GM23338 (cell line): ENCODE measurements at regions not wholly inside any gene's neighbourhood (a gene's known extent, or its start where the extent isn't known, plus 50 kb on each side); places are given as distances from the start of the nearest gene placed in this dataset.

Experiments used
- ATAC-seq: fragments of 200-7000 bp; cut with Tn5 transposase; 3 replicates; pipeline ENCODE4 v1.9.1; 2020
- DNase-seq: peaks from one replicate; pipeline ENCODE4 v3.0.0-alpha.2; 2015; ENCODE audit warnings: low spot score
- H2AFZ ChIP-seq: fragments of 200-600 bp; sonication (generic); 2 replicates; pipeline ENCODE4 v1.8.0; 2016; ENCODE audit warnings: antibody characterized with exemption, mild to moderate bottlenecking, moderate library complexity
- H3F3A ChIP-seq: fragments of 200-600 bp; sonication (generic); replicated peaks from 2 replicates; pipeline ENCODE4 v1.8.0; 2017; ENCODE audit warnings: antibody characterized with exemption, mixed run types, low read depth
- H3K27ac ChIP-seq: fragments of 200-600 bp; sonication (generic); 2 replicates; pipeline ENCODE4 v1.6.1; 2016; ENCODE audit warnings: low read depth
- H3K27me3 ChIP-seq: fragments of 200-600 bp; sonication (generic); 2 replicates; pipeline ENCODE4 v1.8.0; 2016; ENCODE audit warnings: mild to moderate bottlenecking, mixed run types, moderate library complexity; ENCODE audit not compliant: insufficient read depth
- H3K36me3 ChIP-seq: fragments of 200-600 bp; sonication (generic); 2 replicates; pipeline ENCODE4 v1.8.0; 2016; ENCODE audit warnings: mild to moderate bottlenecking; ENCODE audit not compliant: insufficient read depth
- H3K4me1 ChIP-seq: fragments of 200-600 bp; sonication (generic); 2 replicates; pipeline ENCODE4 v1.8.0; 2016; ENCODE audit warnings: mild to moderate bottlenecking, moderate library complexity; ENCODE audit not compliant: insufficient read depth
- H3K4me2 ChIP-seq: fragments of 200-600 bp; sonication (generic); 2 replicates; pipeline ENCODE4 v1.7.1; 2017; ENCODE audit warnings: mixed run types
- H3K4me3 ChIP-seq: fragments of 200-600 bp; sonication (generic); 2 replicates; pipeline ENCODE4 v1.6.1; 2016; ENCODE audit warnings: mixed run types
- H3K79me2 ChIP-seq: fragments of 200-600 bp; sonication (generic); replicated peaks from 2 replicates; pipeline ENCODE4 v1.8.0; 2017; ENCODE audit warnings: mild to moderate bottlenecking; ENCODE audit not compliant: insufficient read depth
- H3K9me2 ChIP-seq: fragments of 200-600 bp; sonication (generic); 2 replicates; pipeline ENCODE4 v1.8.0; 2017; ENCODE audit not compliant: insufficient read depth
- H4K20me1 ChIP-seq: fragments of 200-600 bp; sonication (generic); replicated peaks from 2 replicates; pipeline ENCODE4 v1.8.0; 2017; ENCODE audit warnings: mild to moderate bottlenecking; ENCODE audit not compliant: insufficient read depth
- H3K27ac Mint-ChIP-seq: 2 replicates; pipeline ENCODE4 v1.8.0; 2020; ENCODE audit warnings: inconsistent platforms, mild to moderate bottlenecking, moderate library complexity, mixed read lengths
- H3K27me3 Mint-ChIP-seq: 3 replicates; pipeline ENCODE4 v1.8.0; 2022; ENCODE audit warnings: low read depth, mild to moderate bottlenecking, moderate library complexity, mixed read lengths, inconsistent platforms; ENCODE audit not compliant: insufficient read depth, poor library complexity
- H3K36me3 Mint-ChIP-seq: 3 replicates; pipeline ENCODE4 v1.8.0; 2021; ENCODE audit warnings: low read depth, mild to moderate bottlenecking, inconsistent platforms, moderate library complexity, mixed read lengths
- H3K4me1 Mint-ChIP-seq: 3 replicates; pipeline ENCODE4 v1.8.0; 2020; ENCODE audit warnings: mild to moderate bottlenecking, inconsistent platforms, mixed read lengths
- H3K4me3 Mint-ChIP-seq: 3 replicates; pipeline ENCODE4 v1.8.0; 2021; ENCODE audit warnings: moderate library complexity, mild to moderate bottlenecking, inconsistent platforms, mixed read lengths
- H3K9me3 Mint-ChIP-seq: 3 replicates; pipeline ENCODE4 v1.8.0; 2020; ENCODE audit warnings: moderate library complexity, mild to moderate bottlenecking, inconsistent platforms, mixed read lengths
- CREB1 ChIP-seq: fragments of 250-450 bp; sonication (Bioruptor Pico); IDR thresholded peaks from 2 replicates; pipeline ENCODE4 v1.5.0; 2020; ENCODE audit warnings: low read depth, mild to moderate bottlenecking, moderate library complexity
- CTCF ChIP-seq, 2 experiments: fragments of 200-600 bp in 1 of 2; sonication (generic) in 1 of 2; conservative IDR thresholded peaks; 2 replicates each; pipeline versions ENCODE4 v1.5.1 to v1.6.1; 2016 to 2017; ENCODE audit warnings: antibody characterized with exemption in 2 of 2, low read depth in 2 of 2, mild to moderate bottlenecking in 2 of 2, moderate library complexity in 1 of 2
- ETS1 ChIP-seq: IDR thresholded peaks from 2 replicates; pipeline ENCODE4 v1.6.1; 2016; ENCODE audit warnings: antibody characterized with exemption
- EZH2phosphoT487 ChIP-seq: fragments of 200-600 bp; sonication (generic); IDR thresholded peaks from one replicate; pipeline ENCODE4 v1.8.1; 2018; ENCODE audit warnings: antibody characterized with exemption; ENCODE audit not compliant: unreplicated experiment
- JUNB ChIP-seq: IDR thresholded peaks from one replicate; pipeline ENCODE4 v1.6.1; 2016; ENCODE audit warnings: antibody characterized with exemption; ENCODE audit not compliant: unreplicated experiment
- NANOG ChIP-seq: IDR thresholded peaks from 2 replicates; pipeline ENCODE4 v1.6.1; 2016; ENCODE audit warnings: antibody characterized with exemption, borderline replicate concordance
- POLR2AphosphoS5 ChIP-seq: IDR thresholded peaks from 2 replicates; pipeline ENCODE4 v1.6.1; 2016; ENCODE audit warnings: antibody characterized with exemption, low read depth
- STAT1 ChIP-seq: IDR thresholded peaks from one replicate; pipeline ENCODE4 v1.6.1; 2016; ENCODE audit warnings: antibody characterized with exemption; ENCODE audit not compliant: unreplicated experiment
- ZNF114 ChIP-seq: fragments of 250-450 bp; sonication (Bioruptor Pico); IDR thresholded peaks from 2 replicates; pipeline ENCODE4 v1.5.0; 2020; ENCODE audit warnings: mild to moderate bottlenecking, moderate library complexity
- ZNF331 ChIP-seq: fragments of 250-450 bp; sonication (Bioruptor Pico); IDR thresholded peaks from 2 replicates; pipeline ENCODE4 v1.5.0; 2020; ENCODE audit warnings: low read depth, mild to moderate bottlenecking, moderate library complexity
- ZNF462 ChIP-seq: fragments of 250-450 bp; sonication (Bioruptor Pico); IDR thresholded peaks from 2 replicates; pipeline ENCODE4 v1.5.0; 2020; ENCODE audit warnings: mild to moderate bottlenecking, moderate library complexity

- no peak overlapping the region for H3K27ac ChIP-seq
- Mint-ChIP-seq H3K27ac (no peak overlapping the region), H3K4me1 (no peaks in the 10 kb centered on the region), H3K9me3 (no peaks in the 10 kb centered on the region; the same call in 1 of the 3 replicates), H3K36me3 (no peaks in the 10 kb centered on the region), H3K27me3 (no peaks in the 10 kb centered on the region), H3K4me3 (no peak overlapping the region)
- ATAC-seq (no peak), DNase-seq (no peak)
- no peak overlapping the region for H3K4me3 ChIP-seq
- no peaks in the 10 kb centered on the region for H3K27me3 ChIP-seq
- no peak overlapping the region for H3K4me2 ChIP-seq
- no peaks in the 10 kb centered on the region for H3K79me2 ChIP-seq
- H3K36me3 ChIP-seq: no peaks in the 10 kb centered on the region
- H4K20me1 ChIP-seq: no peaks in the 10 kb centered on the region
- no peaks in the 10 kb centered on the region for H3F3A ChIP-seq
- no peaks in the 10 kb centered on the region for H3K4me1 ChIP-seq
- TF ChIP-seq ZNF114: no peak
- no peak for TF ChIP-seq STAT1
- H2AFZ ChIP-seq: no peak overlapping the region
- H3K9me2 ChIP-seq: 0 out of 2 replicates have a peak, but pooled peaks cover 12% of the 10 kb centered on the region
Observed at GRCh38 chr3:23662079-23662617, 143.6 kb upstream of the UBE2E1 start.

GRCh38 chr3:23663246-23663645, 142.5 kb upstream of the UBE2E1 start:
- H3K9me3 Mint-ChIP-seq: no peaks in the 10 kb centered on the region; the same call in 2 of the 3 replicates
- no peaks in the 10 kb centered on the region for H3K36me3 ChIP-seq
- H4K20me1 ChIP-seq: no peaks in the 10 kb centered on the region
- H3K4me1 Mint-ChIP-seq: no peaks in the 10 kb centered on the region
- no peaks in the 10 kb centered on the region for H3K4me1 ChIP-seq
- H3K4me3 Mint-ChIP-seq: no peak overlapping the region
- no peaks in the 10 kb centered on the region for H3K27me3 ChIP-seq
- H3K9me2 ChIP-seq: 0 out of 2 replicates have a peak, but pooled peaks cover 11% of the 10 kb centered on the region
- no peaks in the 10 kb centered on the region for H3K79me2 ChIP-seq
- no peak overlapping the region for H3K27ac Mint-ChIP-seq
- H3K27ac ChIP-seq: no peak overlapping the region
- no peak overlapping the region for H3K4me3 ChIP-seq
- H3K36me3 Mint-ChIP-seq: no peaks in the 10 kb centered on the region
- no peak for ATAC-seq
- H3K27me3 Mint-ChIP-seq: no peaks in the 10 kb centered on the region
- no peak overlapping the region for H3K4me2 ChIP-seq
- H2AFZ ChIP-seq: no peak overlapping the region
- DNase-seq: no peak
- H3F3A ChIP-seq: no peaks in the 10 kb centered on the region
- no peak for TF ChIP-seq POLR2AphosphoS5
- TF ChIP-seq ZNF462 (CRISPR knock-in tag): no peak
- TF ChIP-seq ZNF331 (CRISPR knock-in tag): no peak
- TF ChIP-seq CREB1: no peak
- no peak for TF ChIP-seq STAT1
- TF ChIP-seq EZH2phosphoT487: no peak
- no peak for TF ChIP-seq NANOG
- no peak for TF ChIP-seq JUNB
- no peak for TF ChIP-seq ETS1
- TF ChIP-seq CTCF (conservative IDR thresholded peaks at IDR 0.05; ENCODE audit: low read depth in 2 of 2): no peak
